ENCODE measurements at regions not wholly inside any gene's neighbourhood (a gene's known extent, or its start where the extent isn't known, plus 50 kb on each side); places are given as distances from the start of the nearest gene placed in this dataset.

DNA sequence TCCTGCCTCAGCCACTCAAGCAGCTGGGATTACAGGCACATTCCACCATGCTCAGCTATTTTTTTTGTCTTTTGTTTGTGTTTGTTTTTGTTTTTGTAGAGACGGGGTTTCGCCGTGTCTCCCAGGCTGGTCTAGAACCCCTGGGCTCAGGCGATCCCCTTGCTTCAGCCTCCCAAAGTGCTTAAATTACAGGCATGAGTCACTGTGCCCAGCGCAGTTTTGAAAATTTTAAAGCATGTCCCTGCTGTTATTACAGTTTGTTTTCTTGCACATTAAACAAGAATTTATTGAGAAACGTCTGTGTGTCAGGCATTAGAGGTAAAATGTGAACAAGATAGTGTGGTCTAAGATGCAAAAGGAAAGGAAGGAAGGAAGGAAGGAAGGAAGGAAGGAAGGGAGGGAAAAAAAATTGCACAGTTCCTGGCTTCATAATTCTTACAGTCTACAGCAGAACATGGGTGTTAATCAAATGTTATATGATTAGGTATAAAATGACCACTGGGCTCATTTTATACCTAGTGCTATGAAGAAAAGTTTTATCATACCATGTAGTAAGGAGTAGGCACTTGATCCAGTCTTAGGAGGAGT lies 205.4 kb downstream of the SNX18 start:
- TF ChIP-seq POLR2A (IDR thresholded peaks at IDR 0.05) (no peak), EP300 (IDR thresholded peaks at IDR 0.05) (no peak), POLR2AphosphoS5 (IDR thresholded peaks at IDR 0.05) (no peak)
- TF ChIP-seq, protein P1, sequence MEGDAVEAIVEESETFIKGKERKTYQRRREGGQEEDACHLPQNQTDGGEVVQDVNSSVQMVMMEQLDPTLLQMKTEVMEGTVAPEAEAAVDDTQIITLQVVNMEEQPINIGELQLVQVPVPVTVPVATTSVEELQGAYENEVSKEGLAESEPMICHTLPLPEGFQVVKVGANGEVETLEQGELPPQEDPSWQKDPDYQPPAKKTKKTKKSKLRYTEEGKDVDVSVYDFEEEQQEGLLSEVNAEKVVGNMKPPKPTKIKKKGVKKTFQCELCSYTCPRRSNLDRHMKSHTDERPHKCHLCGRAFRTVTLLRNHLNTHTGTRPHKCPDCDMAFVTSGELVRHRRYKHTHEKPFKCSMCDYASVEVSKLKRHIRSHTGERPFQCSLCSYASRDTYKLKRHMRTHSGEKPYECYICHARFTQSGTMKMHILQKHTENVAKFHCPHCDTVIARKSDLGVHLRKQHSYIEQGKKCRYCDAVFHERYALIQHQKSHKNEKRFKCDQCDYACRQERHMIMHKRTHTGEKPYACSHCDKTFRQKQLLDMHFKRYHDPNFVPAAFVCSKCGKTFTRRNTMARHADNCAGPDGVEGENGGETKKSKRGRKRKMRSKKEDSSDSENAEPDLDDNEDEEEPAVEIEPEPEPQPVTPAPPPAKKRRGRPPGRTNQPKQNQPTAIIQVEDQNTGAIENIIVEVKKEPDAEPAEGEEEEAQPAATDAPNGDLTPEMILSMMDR (IDR thresholded peaks at IDR 0.05): no peak
